ENCODE measurements at regions not wholly inside any gene's neighbourhood (a gene's known extent, or its start where the extent isn't known, plus 50 kb on each side); places are given as distances from the start of the nearest gene placed in this dataset.

DNA sequence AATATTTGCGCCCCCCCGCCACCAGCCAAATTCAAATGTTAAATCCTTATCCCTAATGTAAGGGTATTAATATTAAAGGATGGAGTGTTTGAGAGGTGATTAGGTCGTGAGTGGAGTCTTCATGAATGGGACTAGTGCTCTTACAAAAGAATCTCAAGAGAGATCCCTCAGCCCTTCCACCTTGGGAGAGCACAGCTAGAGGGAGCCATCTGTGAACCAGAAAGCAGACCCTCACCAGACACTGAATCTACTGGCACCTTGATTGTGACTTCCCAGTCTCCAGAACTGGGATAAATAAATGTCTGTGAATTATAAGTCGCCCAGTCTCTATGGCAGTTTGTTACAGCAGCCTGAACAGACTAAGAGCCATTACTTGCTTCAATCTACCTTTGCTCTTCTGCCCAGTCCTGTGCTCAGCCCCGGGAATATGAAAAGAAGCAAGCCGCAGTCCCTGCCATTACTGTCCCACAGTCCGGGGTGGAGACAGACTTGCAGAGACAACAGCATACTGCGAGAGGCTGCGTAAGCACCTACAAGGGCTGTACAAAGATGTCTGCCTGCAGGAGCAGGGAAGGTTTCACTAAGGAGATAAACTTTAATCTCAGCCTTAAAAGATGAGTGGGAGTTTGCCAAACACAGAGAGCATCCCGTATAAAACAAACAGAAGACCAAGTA lies 110.7 kb upstream of the TMCO5A start:
- H3K4me3 Mint-ChIP-seq: no peak overlapping the region
- ChIA-PET CTCF (no interaction called here), POLR2A (no interaction called here)
- ATAC-seq (ENCODE audit: poor library complexity) (no peak), DNase-seq (no peak)
- Histone ChIP-seq H3K27me3 (ENCODE audit: control insufficient read depth in 1 of 2, insufficient read depth in 2 of 2, low read length in 2 of 2) (peaks cover 0 to 2% of the 10 kb centered on the region in 2 experiments), H3K36me3 (ENCODE audit: insufficient read depth, low read length) (no peaks in the 10 kb centered on the region), H3K27ac (ENCODE audit: low read depth in 1 of 2, low read length in 2 of 2) (no peak overlapping the region), H3K4me1 (ENCODE audit: insufficient read depth, low read length) (no peaks in the 10 kb centered on the region), H3K9me3 (ENCODE audit: control insufficient read depth in 1 of 2, insufficient read depth in 1 of 2, low read length in 2 of 2) (peaks cover 0 to 3% of the 10 kb centered on the region in 2 experiments), H3K4me3 (ENCODE audit: low read length) (no peak overlapping the region)
- TF ChIP-seq, protein P1, sequence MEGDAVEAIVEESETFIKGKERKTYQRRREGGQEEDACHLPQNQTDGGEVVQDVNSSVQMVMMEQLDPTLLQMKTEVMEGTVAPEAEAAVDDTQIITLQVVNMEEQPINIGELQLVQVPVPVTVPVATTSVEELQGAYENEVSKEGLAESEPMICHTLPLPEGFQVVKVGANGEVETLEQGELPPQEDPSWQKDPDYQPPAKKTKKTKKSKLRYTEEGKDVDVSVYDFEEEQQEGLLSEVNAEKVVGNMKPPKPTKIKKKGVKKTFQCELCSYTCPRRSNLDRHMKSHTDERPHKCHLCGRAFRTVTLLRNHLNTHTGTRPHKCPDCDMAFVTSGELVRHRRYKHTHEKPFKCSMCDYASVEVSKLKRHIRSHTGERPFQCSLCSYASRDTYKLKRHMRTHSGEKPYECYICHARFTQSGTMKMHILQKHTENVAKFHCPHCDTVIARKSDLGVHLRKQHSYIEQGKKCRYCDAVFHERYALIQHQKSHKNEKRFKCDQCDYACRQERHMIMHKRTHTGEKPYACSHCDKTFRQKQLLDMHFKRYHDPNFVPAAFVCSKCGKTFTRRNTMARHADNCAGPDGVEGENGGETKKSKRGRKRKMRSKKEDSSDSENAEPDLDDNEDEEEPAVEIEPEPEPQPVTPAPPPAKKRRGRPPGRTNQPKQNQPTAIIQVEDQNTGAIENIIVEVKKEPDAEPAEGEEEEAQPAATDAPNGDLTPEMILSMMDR (IDR thresholded peaks at IDR 0.05): no peak
- no peaks in the 10 kb centered on the region for H3K4me1 Mint-ChIP-seq (ENCODE audit: low read depth)
- H3K27me3 Mint-ChIP-seq: no peaks in the 10 kb centered on the region
- intact Hi-C loops (cut with DNase I, micrococcal nuclease): no loop called here
- H3K27ac Mint-ChIP-seq: no peak overlapping the region
- H3K36me3 Mint-ChIP-seq (ENCODE audit: low read depth): no peaks in the 10 kb centered on the region
- H3K9me3 Mint-ChIP-seq: no peaks in the 10 kb centered on the region

DNA sequence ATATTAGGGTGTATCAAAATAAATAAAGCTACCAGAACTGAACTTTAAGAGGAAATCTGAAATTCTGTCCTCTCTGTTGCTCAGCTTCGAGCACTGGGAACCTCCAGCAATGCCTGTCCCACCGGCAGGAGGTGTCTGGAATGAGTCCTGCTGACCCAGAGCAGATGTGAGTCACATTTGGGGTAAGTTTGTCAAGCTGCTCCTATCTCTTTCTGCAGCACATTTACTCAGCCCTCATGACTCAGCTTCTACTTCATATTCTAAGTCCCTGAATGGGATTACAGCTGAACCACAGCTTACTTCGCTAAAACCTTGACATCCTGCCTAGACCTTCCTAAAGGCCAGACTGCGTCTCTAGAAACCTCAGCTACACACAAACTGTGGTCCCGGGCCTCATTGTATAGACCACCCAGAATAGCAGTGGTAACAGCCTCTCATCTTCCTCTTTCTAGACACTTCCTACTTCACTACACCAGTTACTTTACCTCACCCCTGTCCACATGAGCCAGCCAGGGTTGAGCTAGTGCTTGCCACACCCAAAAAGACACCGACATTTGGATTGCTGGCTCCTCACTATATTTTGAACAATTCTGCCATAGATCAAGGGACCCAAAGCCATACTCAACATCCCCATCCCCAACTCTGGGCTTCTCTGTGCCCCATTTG lies 109.6 kb upstream of the TMCO5A start:
- H3K27ac ChIP-seq (ENCODE audit: low read depth in 1 of 2, low read length in 2 of 2): no peak overlapping the region
- H3K27me3 ChIP-seq (ENCODE audit: control insufficient read depth in 1 of 2, insufficient read depth in 2 of 2, low read length in 2 of 2): peaks cover 0 to 2% of the 10 kb centered on the region in 2 experiments
- Mint-ChIP-seq H3K27ac (no peak overlapping the region), H3K4me3 (no peak overlapping the region), H3K9me3 (no peaks in the 10 kb centered on the region), H3K27me3 (no peaks in the 10 kb centered on the region), H3K36me3 (ENCODE audit: low read depth) (no peaks in the 10 kb centered on the region), H3K4me1 (ENCODE audit: low read depth) (no peaks in the 10 kb centered on the region)
- H3K4me1 ChIP-seq (ENCODE audit: insufficient read depth, low read length): no peaks in the 10 kb centered on the region
- no peaks in the 10 kb centered on the region for H3K36me3 ChIP-seq (ENCODE audit: insufficient read depth, low read length)
- no peak overlapping the region for H3K4me3 ChIP-seq (ENCODE audit: low read length)
- POLR2A ChIA-PET: no interaction called here
- intact Hi-C loops (cut with DNase I, micrococcal nuclease): no loop called here
- H3K9me3 ChIP-seq (ENCODE audit: control insufficient read depth in 1 of 2, insufficient read depth in 1 of 2, low read length in 2 of 2): peaks cover 0 to 3% of the 10 kb centered on the region in 2 experiments
- no peak for ATAC-seq (ENCODE audit: poor library complexity)
- peak in 2 of 14 experiments; percentile 0 to 9 for DNase-seq
- TF ChIP-seq, protein P1 (IDR thresholded peaks at IDR 0.05): no peak
- CTCF ChIA-PET: no interaction called here

DNA sequence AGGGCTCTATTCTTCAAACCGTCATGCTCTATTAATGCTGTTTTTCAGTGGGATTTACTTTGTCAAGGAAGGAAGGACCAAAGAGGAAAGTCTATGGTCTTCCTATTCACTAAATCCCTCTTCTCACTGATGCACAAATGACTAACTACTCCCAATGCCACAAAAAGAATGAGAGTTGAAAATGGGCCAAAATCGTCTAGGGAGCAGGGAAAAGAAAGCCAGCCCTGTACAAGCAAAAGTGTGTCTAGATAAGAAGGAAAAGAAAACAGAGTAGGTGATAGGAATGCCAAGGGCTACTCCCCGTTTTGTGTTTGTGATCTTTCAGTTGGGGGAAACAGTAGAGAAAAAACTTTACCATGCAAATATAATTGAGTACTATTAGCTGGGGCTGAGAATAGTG lies 97.2 kb upstream of the TMCO5A start:
- H3K36me3 Mint-ChIP-seq (ENCODE audit: low read depth): no peaks in the 10 kb centered on the region
- no peak for DNase-seq
- peaks cover 7% of the 10 kb centered on the region for H3K27me3 Mint-ChIP-seq
- intact Hi-C loops (cut with DNase I, micrococcal nuclease): no loop called here
- no peak overlapping the region for H3K4me3 ChIP-seq (ENCODE audit: low read length)
- no peaks in the 10 kb centered on the region for H3K27me3 ChIP-seq (ENCODE audit: control insufficient read depth in 1 of 2, insufficient read depth in 2 of 2, low read length in 2 of 2)
- peaks cover 0 to 4% of the 10 kb centered on the region in 2 experiments for H3K9me3 ChIP-seq (ENCODE audit: control insufficient read depth in 1 of 2, insufficient read depth in 1 of 2, low read length in 2 of 2)
- H3K27ac ChIP-seq (ENCODE audit: low read depth in 1 of 2, low read length in 2 of 2): no peak overlapping the region
- H3K27ac Mint-ChIP-seq: no peak overlapping the region
- TF ChIP-seq, protein P1 (IDR thresholded peaks at IDR 0.05): no peak
- H3K36me3 ChIP-seq (ENCODE audit: insufficient read depth, low read length): no peaks in the 10 kb centered on the region
- ATAC-seq (ENCODE audit: poor library complexity): no peak
- ChIA-PET CTCF (no interaction called here), POLR2A (no interaction called here)
- no peaks in the 10 kb centered on the region for H3K4me1 ChIP-seq (ENCODE audit: insufficient read depth, low read length)
- no peaks in the 10 kb centered on the region for H3K4me1 Mint-ChIP-seq (ENCODE audit: low read depth)
- no peak overlapping the region for H3K4me3 Mint-ChIP-seq
- peaks cover 2% of the 10 kb centered on the region for H3K9me3 Mint-ChIP-seq
